ENCODE measurements at regions not wholly inside any gene's neighbourhood (a gene's known extent, or its start where the extent isn't known, plus 50 kb on each side); places are given as distances from the start of the nearest gene placed in this dataset.

DNA sequence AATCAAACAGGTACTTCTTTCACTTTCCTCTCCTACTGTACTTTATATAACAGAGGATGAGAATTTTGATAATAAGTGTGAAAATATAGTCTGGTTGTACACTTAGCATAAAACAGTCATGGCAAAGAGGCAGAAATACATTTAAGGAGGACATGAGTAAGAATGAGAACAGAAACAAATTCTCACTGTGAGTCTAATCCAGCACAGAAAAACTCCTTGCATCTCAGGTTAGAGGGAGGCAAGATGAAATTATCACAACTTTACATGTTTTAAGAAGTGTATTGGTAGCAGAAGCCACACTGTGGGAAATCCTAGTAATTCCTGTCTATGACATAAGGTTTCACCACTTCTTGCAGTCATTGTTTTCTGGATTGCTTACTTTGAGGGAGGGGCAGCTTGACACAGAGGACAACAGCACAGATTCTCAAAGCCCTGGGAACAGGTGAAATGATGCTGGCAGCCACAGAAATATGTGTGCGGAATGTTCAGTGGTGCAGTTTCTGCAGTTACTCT lies 733.6 kb upstream of the GBE1 start:
- TF ChIP-seq, protein P1, sequence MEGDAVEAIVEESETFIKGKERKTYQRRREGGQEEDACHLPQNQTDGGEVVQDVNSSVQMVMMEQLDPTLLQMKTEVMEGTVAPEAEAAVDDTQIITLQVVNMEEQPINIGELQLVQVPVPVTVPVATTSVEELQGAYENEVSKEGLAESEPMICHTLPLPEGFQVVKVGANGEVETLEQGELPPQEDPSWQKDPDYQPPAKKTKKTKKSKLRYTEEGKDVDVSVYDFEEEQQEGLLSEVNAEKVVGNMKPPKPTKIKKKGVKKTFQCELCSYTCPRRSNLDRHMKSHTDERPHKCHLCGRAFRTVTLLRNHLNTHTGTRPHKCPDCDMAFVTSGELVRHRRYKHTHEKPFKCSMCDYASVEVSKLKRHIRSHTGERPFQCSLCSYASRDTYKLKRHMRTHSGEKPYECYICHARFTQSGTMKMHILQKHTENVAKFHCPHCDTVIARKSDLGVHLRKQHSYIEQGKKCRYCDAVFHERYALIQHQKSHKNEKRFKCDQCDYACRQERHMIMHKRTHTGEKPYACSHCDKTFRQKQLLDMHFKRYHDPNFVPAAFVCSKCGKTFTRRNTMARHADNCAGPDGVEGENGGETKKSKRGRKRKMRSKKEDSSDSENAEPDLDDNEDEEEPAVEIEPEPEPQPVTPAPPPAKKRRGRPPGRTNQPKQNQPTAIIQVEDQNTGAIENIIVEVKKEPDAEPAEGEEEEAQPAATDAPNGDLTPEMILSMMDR (conservative IDR thresholded peaks at IDR 0.05) = no peak
- TF ChIP-seq ZFX (IDR thresholded peaks at IDR 0.05) = no peak
